ENCODE measurements at regions not wholly inside any gene's neighbourhood (a gene's known extent, or its start where the extent isn't known, plus 50 kb on each side); places are given as distances from the start of the nearest gene placed in this dataset.
A peak's percentile ranks its signal among the peaks of the same experiment; 100 is the strongest.
"Not testable (repeated sequence)": the region's sequence is repeated elsewhere in the genome, so short reads cannot be mapped to it uniquely, and the experiment has no call there.

DNA sequence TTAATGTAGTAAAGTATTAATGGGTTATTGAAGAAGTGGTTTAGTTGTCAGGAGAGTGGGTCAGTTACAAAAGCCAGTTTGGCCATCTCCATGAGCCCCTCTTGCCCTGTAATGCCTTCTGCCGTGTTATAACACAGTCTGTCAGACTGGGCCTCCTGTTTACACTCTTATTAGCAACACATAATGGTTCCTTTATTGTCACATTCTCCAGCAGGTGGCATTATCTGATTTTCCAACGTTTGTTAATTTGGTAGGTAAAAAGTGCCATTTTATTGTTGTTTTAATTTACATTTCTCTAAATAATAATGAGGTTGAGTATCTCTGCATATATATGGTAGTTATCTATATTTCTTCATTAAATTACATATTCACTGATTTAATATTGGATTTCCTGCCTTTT is 560.8 kb downstream of the FGF13 start:
- TF ChIP-seq ZFX (IDR thresholded peaks at IDR 0.05) = no peak
- TF ChIP-seq, protein P1, sequence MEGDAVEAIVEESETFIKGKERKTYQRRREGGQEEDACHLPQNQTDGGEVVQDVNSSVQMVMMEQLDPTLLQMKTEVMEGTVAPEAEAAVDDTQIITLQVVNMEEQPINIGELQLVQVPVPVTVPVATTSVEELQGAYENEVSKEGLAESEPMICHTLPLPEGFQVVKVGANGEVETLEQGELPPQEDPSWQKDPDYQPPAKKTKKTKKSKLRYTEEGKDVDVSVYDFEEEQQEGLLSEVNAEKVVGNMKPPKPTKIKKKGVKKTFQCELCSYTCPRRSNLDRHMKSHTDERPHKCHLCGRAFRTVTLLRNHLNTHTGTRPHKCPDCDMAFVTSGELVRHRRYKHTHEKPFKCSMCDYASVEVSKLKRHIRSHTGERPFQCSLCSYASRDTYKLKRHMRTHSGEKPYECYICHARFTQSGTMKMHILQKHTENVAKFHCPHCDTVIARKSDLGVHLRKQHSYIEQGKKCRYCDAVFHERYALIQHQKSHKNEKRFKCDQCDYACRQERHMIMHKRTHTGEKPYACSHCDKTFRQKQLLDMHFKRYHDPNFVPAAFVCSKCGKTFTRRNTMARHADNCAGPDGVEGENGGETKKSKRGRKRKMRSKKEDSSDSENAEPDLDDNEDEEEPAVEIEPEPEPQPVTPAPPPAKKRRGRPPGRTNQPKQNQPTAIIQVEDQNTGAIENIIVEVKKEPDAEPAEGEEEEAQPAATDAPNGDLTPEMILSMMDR (conservative IDR thresholded peaks at IDR 0.05) = peak; percentile 30
- no peak overlapping the region for H3K27ac ChIP-seq

GRCh38 chrX:138157850-138158249 is 553.7 kb downstream of the FGF13 start:
- H3K27ac ChIP-seq = no peak overlapping the region
- TF ChIP-seq, protein P1 (conservative IDR thresholded peaks at IDR 0.05) = no peak
- TF ChIP-seq ZFX (IDR thresholded peaks at IDR 0.05) = no peak

- no peak overlapping the region for H3K27ac ChIP-seq
- TF ChIP-seq ZFX (IDR thresholded peaks at IDR 0.05) = no peak
- TF ChIP-seq, protein P1 (conservative IDR thresholded peaks at IDR 0.05) = peak; percentile 62
These were observed 519.5 kb downstream of the FGF13 start for GRCh38 chrX:138191998-138192397.

GRCh38 chrX:138229718-138230117 is 481.8 kb downstream of the FGF13 start:
- H3K27ac ChIP-seq = no peak overlapping the region
- TF ChIP-seq, protein P1 (conservative IDR thresholded peaks at IDR 0.05) = no peak
- no peak for TF ChIP-seq ZFX (IDR thresholded peaks at IDR 0.05)

DNA sequence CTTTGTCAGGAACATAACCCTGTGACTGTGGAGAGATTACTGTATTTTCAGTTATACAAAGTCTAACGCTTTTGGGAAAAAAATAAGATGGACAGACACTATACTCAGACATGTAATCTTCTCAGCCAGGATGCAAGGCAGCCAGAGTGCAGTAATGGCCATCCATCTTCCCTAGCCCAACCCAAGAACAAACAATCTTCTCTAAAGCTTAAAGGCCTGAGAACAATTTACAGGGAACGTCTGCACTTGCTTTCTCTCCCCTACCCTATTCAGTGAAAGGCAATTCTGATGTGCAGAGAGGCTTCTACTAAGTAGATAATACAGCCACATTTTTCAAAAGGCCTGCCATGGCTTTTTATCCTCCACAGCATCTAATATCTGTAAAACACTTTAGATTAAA is 471.3 kb downstream of the FGF13 start:
- H3K27ac ChIP-seq = no peak overlapping the region
- TF ChIP-seq, protein P1 (conservative IDR thresholded peaks at IDR 0.05) = no peak

- TF ChIP-seq, protein P1 (conservative IDR thresholded peaks at IDR 0.05) = no peak
- TF ChIP-seq ZFX (IDR thresholded peaks at IDR 0.05) = no peak
These were observed 457.5 kb downstream of the FGF13 start for GRCh38 chrX:138254001-138254400.

DNA sequence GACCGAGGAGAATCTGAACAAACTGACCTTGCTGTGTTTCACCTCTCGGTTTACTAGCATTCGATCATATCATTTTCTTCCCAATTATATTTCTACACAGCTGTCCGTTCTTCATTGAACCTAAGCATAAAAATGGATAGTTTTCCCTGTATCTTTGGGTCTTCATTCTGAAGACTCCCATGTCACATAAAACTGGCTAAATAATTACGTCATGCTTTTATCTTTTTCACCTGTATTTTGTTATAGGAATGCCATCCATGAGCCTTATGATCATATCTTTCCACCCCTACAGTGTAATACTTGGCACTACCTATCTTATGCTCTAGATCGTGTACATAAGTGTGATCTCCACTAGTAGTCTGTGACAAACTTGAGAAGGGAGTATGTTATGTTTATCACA is 456.1 kb downstream of the FGF13 start:
- TF ChIP-seq, protein P1 (conservative IDR thresholded peaks at IDR 0.05) = no peak
- no peak for TF ChIP-seq ZFX (IDR thresholded peaks at IDR 0.05)
- no peak overlapping the region for H3K27ac ChIP-seq

More at GRCh38 chrX:138254001-138254400, 457.5 kb downstream of the FGF13 start:
- H3K27ac ChIP-seq = no peak overlapping the region

DNA sequence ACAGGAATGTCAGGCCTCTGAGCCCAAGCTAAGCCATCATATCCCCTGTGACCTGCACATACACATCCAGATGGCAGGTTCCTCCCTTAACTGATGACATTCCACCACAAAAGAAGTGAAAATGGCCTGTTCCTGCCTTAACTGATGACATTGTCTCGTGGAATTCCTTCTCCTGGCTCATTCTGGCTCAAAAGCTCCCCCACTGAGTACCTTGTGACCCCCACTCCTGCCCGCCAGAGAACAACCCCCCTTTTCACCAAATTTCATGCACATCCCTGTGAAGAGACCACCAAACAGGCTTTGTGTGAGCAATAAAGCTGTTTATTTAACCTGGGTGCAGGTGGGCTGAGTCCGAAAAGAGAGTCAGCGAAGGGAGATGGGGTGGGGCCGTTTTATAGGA is 447.4 kb downstream of the FGF13 start:
- H3K27ac ChIP-seq = not testable (repeated sequence)

All from C4-2B (cell line).